HEK293T (cell line): ENCODE measurements at regions not wholly inside any gene's neighbourhood (a gene's known extent, or its start where the extent isn't known, plus 50 kb on each side); places are given as distances from the start of the nearest gene placed in this dataset.
"Not testable (repeated sequence)": the region's sequence is repeated elsewhere in the genome, so short reads cannot be mapped to it uniquely, and the experiment has no call there.

Experiments used
- ELF4 ChIP-seq: fragments of 450-650 bp; IDR thresholded peaks from 2 replicates; pipeline ENCODE4 v1.6.1; 2017; ENCODE audit warnings: antibody characterized with exemption
- FOXA1 ChIP-seq: fragments of 450-650 bp; IDR thresholded peaks from 2 replicates; pipeline ENCODE4 v1.6.1; 2016; ENCODE audit warnings: mild to moderate bottlenecking
- FOXK2 ChIP-seq: fragments of 450-650 bp; IDR thresholded peaks from 2 replicates; pipeline ENCODE4 v1.6.1; 2016; ENCODE audit warnings: mild to moderate bottlenecking
- FOXM1 ChIP-seq: fragments of 450-650 bp; IDR thresholded peaks from 2 replicates; pipeline ENCODE4 v1.6.1; 2017; ENCODE audit warnings: mild to moderate bottlenecking, borderline replicate concordance
- HDGF ChIP-seq: fragments of 450-650 bp; IDR thresholded peaks from 2 replicates; pipeline ENCODE4 v1.6.1; 2017; ENCODE audit warnings: antibody characterized with exemption, borderline replicate concordance
- NFRKB ChIP-seq: fragments of 450-650 bp; IDR thresholded peaks from 2 replicates; pipeline ENCODE4 v1.6.1; 2016; ENCODE audit warnings: mild to moderate bottlenecking, moderate library complexity
- SP1 ChIP-seq: fragments of 450-650 bp; IDR thresholded peaks from 2 replicates; pipeline ENCODE4 v1.6.1; 2017
- SUZ12 ChIP-seq: fragments of 450-650 bp; IDR thresholded peaks from 2 replicates; pipeline ENCODE4 v1.6.1; 2016; ENCODE audit warnings: mild to moderate bottlenecking
- ZNF384 ChIP-seq: fragments of 450-650 bp; IDR thresholded peaks from 2 replicates; pipeline ENCODE4 v1.6.1; 2016

DNA sequence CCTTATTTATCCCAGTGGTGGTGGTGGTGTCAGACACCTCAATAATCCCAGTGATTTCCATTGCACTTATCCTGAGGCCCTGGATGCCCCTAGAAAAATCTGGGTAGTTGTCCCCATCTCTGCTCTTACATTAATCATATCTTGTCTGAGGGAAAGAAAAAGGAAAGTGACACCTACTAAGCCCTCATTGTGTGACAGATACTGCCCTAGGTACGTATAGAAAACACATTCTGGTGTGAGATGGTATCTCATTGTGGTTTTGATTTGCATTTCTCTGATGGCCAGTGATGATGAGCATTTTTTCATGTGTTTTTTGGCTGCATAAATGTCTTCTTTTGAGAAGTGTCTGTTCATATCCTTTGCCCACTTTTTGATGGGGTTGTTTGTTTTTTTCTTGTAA is 162.6 kb upstream of the JADE1 start:
- TF ChIP-seq SP1, SUZ12, FOXM1, NFRKB, ZNF384, FOXA1, FOXK2, ELF4, HDGF: not testable (repeated sequence)
